ENCODE measurements at regions not wholly inside any gene's neighbourhood (a gene's known extent, or its start where the extent isn't known, plus 50 kb on each side); places are given as distances from the start of the nearest gene placed in this dataset.
A peak's percentile ranks its signal among the peaks of the same experiment; 100 is the strongest.
"Not testable (repeated sequence)": the region's sequence is repeated elsewhere in the genome, so short reads cannot be mapped to it uniquely, and the experiment has no call there.

DNA sequence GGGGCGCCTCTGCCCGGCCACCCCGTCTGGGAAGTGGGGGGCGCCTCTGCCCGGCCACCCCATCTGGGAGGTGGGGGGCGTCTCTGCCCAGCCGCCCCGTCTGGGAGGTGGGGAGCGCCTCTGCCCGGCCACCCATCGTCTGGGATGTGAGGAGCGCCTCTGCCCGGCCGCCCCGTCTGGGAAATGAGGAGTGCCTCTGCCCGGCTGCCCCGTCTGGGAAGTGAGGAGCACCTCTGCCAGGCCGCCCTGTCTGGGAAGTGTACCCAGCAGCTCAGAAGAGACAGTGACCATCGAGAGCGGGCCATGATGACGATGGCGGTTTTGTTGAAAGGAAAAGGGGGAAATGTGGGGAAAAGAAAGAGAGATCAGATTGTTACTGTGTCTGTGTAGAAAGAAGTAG lies 249.2 kb upstream of the USP15 start:
- not testable (repeated sequence) for DNase-seq (ENCODE audit: low read depth)

DNA sequence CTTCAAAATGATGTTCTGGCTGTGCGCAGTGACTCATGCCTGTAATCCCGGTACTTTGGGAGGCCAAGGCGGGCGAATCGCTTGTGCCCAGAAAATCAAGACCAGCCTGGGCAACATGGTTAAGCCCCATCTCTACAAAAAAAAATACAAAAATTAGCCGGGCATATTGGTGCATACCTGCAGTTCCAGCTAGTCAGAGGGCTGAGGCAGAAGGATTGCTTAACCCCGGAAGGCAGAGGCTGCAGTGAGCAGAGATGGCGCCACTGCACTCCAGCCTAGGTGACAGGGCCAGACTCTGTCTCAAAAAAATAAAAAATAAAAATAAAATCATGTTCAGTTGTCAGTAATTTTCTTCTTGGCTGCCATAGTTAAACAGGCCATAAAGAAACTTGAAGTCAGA lies 245.9 kb upstream of the USP15 start:
- no peak for DNase-seq (ENCODE audit: low read depth)

GRCh38 chr12:62016021-62016420 lies 244.2 kb upstream of the USP15 start:
- no peak for DNase-seq (ENCODE audit: low read depth)

DNA sequence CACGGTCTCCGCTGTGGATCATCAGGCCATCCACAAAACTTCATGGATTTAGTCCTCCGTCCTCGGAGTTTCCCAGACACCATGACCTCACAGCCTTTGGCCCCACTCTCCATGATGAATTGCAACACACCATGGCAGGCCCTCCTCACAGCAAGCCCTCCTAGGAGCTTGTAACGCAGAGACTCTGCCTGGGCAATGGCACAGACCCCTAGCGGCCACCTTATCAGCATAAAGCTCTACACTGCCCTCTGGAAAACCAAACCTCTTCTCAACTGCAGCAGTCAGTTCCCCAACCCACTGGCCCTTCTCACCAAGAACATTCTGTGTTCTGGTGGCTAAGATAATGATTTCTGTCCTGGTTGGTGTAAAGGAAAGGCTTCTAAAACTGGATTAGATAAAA lies 238.4 kb upstream of the USP15 start:
- no peak for DNase-seq (ENCODE audit: low read depth)

- DNase-seq (ENCODE audit: low read depth), result no peak
Observed at GRCh38 chr12:62028536-62028935, 231.7 kb upstream of the USP15 start.

DNA sequence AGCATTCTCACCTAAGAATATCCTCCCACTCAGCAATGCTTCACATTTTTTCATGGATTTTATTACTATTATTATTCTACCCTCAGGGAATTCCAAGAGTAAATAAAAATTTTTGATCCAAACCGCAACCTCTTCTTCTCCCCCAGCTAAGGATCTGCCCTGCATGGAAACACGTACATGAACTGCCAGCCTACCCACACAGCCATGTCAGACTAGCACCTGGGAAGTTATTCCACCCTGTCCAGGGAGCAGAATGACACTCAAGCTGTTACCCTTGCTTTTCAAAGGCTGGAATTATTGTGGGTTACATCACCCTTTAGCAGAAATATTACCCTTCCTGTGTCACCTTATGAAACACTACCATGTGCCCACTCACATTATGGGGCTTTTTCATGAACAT lies 227.3 kb upstream of the USP15 start:
- no peak for DNase-seq (ENCODE audit: low read depth)

DNA sequence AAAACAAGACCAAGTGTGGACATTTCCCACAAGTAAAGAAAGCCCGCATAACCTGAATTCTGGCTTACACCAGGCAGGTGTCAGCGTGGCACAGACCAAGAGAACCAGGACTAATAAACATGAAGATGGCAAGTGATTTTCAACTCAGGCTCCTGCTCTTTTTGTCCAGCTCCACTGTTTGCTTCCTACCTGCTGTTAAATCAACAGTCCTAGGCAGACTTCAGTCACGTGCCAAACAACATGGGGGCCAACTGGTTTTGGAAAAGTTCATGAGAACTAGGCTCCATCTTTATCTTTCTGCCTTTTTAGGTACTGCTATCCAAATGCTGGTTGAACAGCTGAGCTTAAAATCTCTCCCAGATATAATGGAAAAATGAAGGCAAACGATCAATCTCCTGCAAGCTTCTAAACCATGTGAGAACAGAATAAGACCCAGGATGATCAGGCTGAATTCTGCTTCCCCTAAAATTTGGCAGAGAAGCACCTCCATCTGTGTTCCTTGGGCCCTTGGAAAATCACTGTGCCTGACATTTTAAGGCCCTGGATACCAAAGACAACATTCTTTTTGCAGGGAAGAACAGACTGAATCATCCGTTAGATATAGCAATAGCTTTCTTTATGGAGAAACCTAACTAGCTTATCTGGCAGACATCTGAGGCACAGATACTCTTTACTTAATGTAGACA lies 215.6 kb upstream of the USP15 start:
- DNase-seq (ENCODE audit: low read depth), result no peak

DNA sequence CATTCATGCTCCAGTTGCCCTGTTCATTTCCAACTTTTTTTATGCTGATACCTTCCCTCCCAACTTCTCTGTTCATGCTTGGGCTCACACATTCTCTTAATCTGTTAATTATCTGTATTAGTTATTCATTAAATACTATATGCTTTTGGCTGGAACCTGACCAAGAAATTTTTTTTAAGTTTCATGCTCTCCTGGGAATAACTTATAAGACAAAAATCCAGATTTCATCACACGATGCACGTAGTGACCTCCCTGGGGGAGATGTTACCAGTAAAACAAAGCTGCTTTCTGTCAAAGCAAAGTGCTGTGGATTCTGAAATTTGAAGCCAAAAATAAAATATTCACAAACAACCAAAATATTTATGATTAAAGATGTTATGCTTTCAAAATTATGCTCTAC lies 215.0 kb upstream of the USP15 start:
- no peak for DNase-seq (ENCODE audit: low read depth)

DNA sequence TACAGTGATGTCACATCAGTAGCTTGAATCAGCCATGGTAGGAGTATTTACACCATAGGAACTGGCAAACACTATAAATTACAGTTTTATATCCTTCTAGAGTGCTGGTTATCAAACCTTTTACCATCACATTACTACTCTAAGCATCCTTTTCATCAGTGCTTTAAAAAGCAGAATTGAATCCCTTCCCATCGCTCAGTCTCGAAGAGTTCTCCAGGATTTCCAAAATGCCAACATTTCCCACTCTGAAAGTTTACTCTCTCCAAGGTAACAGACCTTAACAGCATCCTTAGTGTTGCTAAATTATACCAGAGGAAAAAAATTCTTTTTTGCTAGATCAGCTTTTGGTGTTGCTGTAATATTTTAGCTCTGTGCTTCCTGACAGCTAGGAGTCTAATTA lies 209.4 kb upstream of the USP15 start:
- DNase-seq (ENCODE audit: low read depth), result no peak

GRCh38 chr12:62069976-62070375 lies 190.2 kb upstream of the USP15 start:
- DNase-seq (ENCODE audit: low read depth), result no peak

GRCh38 chr12:62073236-62073635 lies 187.0 kb upstream of the USP15 start:
- DNase-seq (ENCODE audit: low read depth), result not testable (repeated sequence)

GRCh38 chr12:62075870-62076269 lies 184.3 kb upstream of the USP15 start:
- DNase-seq (ENCODE audit: low read depth), result no peak

DNA sequence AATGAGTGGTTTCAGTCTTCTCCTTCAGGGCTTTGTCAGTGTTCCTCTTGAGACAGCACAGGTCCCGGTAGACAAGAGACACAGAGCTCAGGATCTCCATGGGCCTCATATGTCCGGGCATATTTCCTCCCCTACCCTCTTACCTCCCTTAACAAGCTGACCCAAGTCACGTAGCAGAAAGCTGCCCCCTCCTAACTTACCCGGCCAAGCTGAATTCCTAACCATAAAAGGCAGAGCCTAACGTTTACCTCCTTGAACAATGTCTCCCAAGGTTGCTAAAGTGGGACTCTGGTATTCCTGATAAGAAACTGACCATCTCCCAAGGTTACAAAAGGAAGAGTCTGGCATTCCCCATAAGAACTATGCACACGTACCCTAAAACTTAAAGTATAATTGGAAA lies 182.2 kb upstream of the USP15 start:
- DNase-seq (ENCODE audit: low read depth), result no peak

DNA sequence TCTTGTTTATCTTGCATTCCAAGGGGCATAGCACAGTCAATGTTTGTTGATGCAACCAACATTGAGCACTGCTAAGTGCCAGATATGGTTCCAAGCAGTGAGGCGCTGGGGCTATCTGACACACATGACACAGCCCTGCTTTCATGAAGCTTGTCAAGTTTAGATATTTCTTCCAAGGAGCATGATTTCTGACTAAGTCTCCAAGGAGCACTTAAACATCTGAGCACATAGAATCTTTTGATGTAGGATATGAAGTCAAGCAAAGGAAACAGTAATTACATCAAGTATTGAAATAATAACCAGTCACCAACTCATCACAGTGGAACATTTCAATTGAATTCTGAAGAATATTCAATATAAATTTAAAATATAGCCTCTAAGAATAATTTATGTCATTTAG lies 177.8 kb upstream of the USP15 start:
- DNase-seq (ENCODE audit: low read depth), result no peak

DNA sequence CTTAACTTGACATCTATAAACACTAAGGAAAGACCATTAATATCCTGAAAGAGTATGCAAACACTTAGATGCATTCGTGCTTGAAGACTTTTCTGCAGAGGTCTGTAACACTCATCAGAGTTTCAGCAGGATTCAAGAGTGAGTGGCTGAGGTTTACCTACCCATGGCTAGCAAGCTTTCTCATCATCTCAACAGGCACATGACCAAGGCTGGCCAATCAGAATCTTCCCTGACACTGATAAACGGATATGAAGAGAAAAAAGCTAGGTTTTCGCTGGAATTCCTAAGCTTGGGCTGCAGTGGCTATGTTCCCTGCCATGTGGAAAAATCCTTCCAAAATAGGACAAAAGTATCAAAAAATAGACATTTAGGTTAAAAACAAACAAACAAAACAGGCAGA lies 162.1 kb upstream of the USP15 start:
- no peak for DNase-seq (ENCODE audit: low read depth)

GRCh38 chr12:62103748-62104147 lies 156.5 kb upstream of the USP15 start:
- no peak for DNase-seq (ENCODE audit: low read depth)

DNA sequence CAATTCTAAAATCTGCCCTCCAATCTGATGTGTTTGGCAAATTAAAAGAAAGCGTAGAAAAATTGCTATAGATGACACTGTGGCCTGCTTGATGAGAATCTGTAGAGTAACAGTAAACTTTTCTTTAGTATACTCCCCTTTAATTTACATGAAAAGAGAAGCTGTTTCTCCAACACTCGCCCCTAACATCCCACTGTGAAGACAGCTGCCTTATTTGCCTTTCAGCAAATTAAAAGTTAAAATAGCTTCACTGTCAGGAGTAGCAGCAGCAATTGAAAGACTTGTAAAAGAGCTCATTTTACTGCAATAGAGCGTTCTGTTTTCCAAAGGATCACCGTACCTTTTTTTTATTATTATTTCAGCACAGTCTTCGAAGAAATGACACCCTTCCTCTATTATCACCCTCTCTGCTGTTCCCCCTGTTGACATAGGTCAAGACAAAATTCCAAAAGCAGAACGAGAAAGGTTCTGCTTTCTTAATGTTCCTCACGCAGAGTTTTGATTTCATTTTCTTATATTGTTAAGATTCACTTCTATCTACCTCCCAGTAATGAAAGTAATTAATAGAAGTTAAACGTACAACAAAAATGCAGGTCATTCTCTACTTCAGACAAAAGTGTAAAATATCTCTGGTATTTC lies 153.5 kb upstream of the USP15 start:
- DNase-seq (ENCODE audit: low read depth), result no peak

- DNase-seq (ENCODE audit: low read depth), result no peak
Observed at GRCh38 chr12:62113366-62114011, 146.7 kb upstream of the USP15 start.

- no peak for DNase-seq (ENCODE audit: low read depth)
Observed at GRCh38 chr12:62116986-62117385, 143.2 kb upstream of the USP15 start.

DNA sequence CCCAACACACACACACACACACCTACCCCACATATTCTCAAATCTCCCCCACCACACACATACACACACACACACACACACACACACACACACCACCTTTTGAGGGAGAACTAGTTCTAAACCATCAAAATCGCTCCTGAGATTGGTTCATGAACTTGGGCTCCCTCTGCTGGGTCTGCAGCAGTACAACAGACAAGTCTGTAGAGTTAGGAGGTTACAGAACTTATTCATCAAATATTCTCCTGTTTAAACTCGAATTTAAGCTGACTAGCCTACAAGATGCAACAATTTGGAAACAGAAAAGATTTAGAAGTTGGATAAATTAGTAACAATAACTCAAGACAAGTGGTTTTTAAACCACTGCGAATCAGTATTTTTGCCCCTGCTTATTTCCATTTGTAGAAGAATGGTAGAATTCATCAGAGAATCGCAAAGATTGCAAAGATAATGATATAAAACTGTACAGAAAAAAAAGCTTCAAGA lies 136.4 kb upstream of the USP15 start:
- peak; percentile 14 for DNase-seq (ENCODE audit: low read depth)

DNA sequence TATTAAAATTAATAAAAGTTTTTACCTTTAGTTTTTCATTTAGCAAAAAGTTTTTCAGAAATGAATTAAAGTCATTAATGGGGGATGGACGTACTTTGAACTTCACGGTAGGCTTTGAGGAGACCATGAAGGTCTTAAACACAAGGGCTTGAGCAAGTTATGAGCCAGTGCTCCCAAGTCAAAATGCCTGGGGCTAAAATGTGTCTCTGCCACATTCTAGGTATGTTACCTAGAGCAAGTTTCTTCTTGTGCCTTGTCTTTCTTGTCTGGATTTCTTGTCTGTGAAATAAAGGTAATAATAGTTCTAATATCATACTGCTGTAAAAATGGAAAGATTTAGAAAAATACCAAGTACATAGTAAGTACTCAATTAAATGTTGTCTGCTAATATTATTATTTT lies 132.7 kb upstream of the USP15 start:
- no peak for DNase-seq (ENCODE audit: low read depth)

DNA sequence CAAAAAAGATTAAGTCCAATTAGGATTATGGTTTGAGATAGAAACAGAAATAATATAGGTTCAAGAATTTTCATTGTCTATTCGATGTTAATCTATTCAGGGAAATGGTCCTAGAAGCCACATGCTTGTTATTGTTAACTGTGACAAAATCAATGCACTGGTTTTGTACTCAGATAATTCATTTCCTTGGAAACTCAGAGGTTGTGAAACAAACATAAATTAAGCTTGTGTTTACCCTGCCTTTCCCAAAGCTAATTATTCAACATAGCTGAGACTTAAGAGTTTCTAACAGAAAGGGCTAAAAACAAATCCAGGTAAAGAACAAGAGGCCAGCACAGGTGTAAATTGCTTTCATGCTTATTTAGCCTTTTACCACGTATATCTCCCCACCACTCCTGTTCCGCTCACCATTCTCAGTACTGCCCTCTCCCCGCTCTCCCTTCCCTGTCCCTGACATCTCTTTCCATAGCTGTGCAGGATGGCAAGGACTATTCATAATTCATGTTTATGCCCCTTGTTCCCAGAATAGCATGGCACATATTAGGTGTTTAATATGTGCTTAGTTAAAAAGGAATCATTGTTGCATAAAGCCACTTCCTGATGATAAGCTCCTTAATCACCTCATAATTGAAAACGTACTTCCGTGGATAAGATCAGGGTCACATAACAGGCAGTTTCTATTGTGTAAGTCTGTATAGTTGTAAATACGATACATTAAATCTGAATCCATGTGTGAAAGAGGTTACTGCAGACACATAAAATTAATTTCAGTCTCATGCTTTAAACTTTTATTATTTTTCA lies 131.8 kb upstream of the USP15 start:
- no peak for DNase-seq (ENCODE audit: low read depth)

DNA sequence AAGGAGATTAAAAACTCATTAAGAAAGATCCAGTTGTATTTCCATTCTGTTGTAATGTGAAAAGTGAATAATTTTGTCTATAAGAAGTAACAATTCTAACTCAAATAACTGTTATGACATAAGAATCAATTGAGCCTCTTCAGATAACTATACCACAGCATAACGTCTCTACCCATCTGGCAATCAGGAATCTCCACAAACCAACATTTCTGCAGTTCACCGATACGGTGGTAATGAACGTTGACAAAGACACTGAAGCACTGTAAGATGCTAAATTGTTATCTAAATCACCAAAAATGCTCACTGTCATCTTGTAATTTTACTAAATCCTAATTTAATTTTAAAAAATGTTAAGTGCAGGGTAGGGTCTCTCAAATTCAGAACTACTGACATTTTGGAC lies 130.9 kb upstream of the USP15 start:
- DNase-seq (ENCODE audit: low read depth), result no peak
